GM12878 (cell line): ENCODE measurements at regions not wholly inside any gene's neighbourhood (a gene's known extent, or its start where the extent isn't known, plus 50 kb on each side); places are given as distances from the start of the nearest gene placed in this dataset.

ENCODE experiments used
- ATAC-seq: fragments of 200-7000 bp; cut with Tn5 transposase; 3 replicates; pipeline ENCODE4 v1.9.1; 2020; ENCODE audit warnings: mild to moderate bottlenecking, moderate library complexity
- BruUV-seq: library from RNA; stranded (reverse); fragments of 400-500 nt; replicated peaks from 2 replicates; lab custom pipeline; 2021; lab: Mats Ljungman, UMichigan
- CTCF ChIA-PET: fragments of 300-600 bp; sonication (Branson Sonifier 250); formaldehyde crosslinking; extraction: SDS; loops from one replicate; lab custom pipeline; 2021; ENCODE audit warnings: inconsistent platforms; lab: Yijun Ruan, JAX
- POLR2A ChIA-PET: fragments of 350-600 bp; formaldehyde crosslinking; extraction: SDS; loops from one replicate; lab custom pipeline; 2021; ENCODE audit warnings: inconsistent platforms; lab: Charles Lee
- RAD21 ChIA-PET: fragments of 300-600 bp; sonication (Branson Sonifier 250); formaldehyde crosslinking; loops from one replicate; lab custom pipeline; 2023; ENCODE audit warnings: antibody characterized with exemption; ENCODE audit not compliant: unreplicated experiment; lab: Charles Lee
- SMC1A ChIA-PET: fragments of 300-600 bp; sonication (Branson Sonifier 250); formaldehyde crosslinking; loops from one replicate; lab custom pipeline; 2023; ENCODE audit not compliant: unreplicated experiment, uncharacterized antibody; lab: Charles Lee
- DNase-seq: peaks from one replicate; pipeline ENCODE4 v3.0.0-alpha.2; 2011; ENCODE audit warnings: low read depth, low spot score
- FAIRE-seq: peaks from 3 replicates; lab custom pipeline; 2011; peaks lifted over from hg19 to GRCh38; lab: Jason Lieb, UNC
- H2AFZ ChIP-seq: 2 replicates; pipeline ENCODE4 v1.6.0; 2011; ENCODE audit warnings: low read depth, low read length, control low read depth; ENCODE audit not compliant: control insufficient read depth
- H3K27ac ChIP-seq: 2 replicates; pipeline ENCODE4 v1.5.1; 2011; ENCODE audit warnings: control low read depth; ENCODE audit not compliant: control insufficient read depth, insufficient read depth
- H3K27me3 ChIP-seq, 2 experiments: replicated peaks in 1 of 2; 2 replicates each; pipeline versions ENCODE4 v1.6.0 to v1.6.1; 2011; ENCODE audit warnings: low read length in 1 of 2; ENCODE audit not compliant: control insufficient read depth in 2 of 2, insufficient read depth in 2 of 2
- H3K36me3 ChIP-seq, 2 experiments: 2 replicates each; pipeline ENCODE4 v1.5.1; 2011; ENCODE audit warnings: low read length in 1 of 2; ENCODE audit not compliant: control insufficient read depth in 2 of 2, insufficient read depth in 2 of 2
- H3K4me1 ChIP-seq: 2 replicates; pipeline ENCODE4 v1.6.1; 2011; ENCODE audit warnings: mild to moderate bottlenecking, low read length, moderate library complexity, mixed read lengths; ENCODE audit not compliant: control insufficient read depth, insufficient read depth
- H3K4me2 ChIP-seq: 2 replicates; pipeline ENCODE4 v1.6.0; 2011; ENCODE audit warnings: control low read depth; ENCODE audit not compliant: control insufficient read depth, insufficient read depth
- H3K4me3 ChIP-seq: fragments of 200-600 bp; sonication (generic); 2 replicates; pipeline ENCODE4 v1.5.1; 2016
- H3K79me2 ChIP-seq: 2 replicates; pipeline ENCODE4 v1.6.0; 2011; ENCODE audit warnings: low read length; ENCODE audit not compliant: control insufficient read depth, insufficient read depth
- H3K9ac ChIP-seq: 2 replicates; pipeline ENCODE4 v1.8.0; 2011; ENCODE audit warnings: low read length, control low read depth, mixed read lengths; ENCODE audit not compliant: control insufficient read depth, insufficient read depth
- H3K9me3 ChIP-seq: replicated peaks from 3 replicates; pipeline ENCODE4 v1.5.1; 2011; ENCODE audit warnings: mild to moderate bottlenecking, low read length; ENCODE audit not compliant: control insufficient read depth, insufficient read depth
- H4K20me1 ChIP-seq: 2 replicates; pipeline ENCODE4 v1.6.0; 2011; ENCODE audit not compliant: control insufficient read depth, insufficient read depth
- ASH2L ChIP-seq: fragments of 300-600, 200-600 bp; sonication (generic); IDR thresholded peaks from 2 replicates; pipeline ENCODE4 v1.6.1; 2017; ENCODE audit warnings: low read depth, mild to moderate bottlenecking, borderline replicate concordance
- ATF7 ChIP-seq: fragments of 450-650 bp; IDR thresholded peaks from 2 replicates; pipeline ENCODE4 v1.6.1; 2016; ENCODE audit warnings: low read depth, mild to moderate bottlenecking
- CEBPB ChIP-seq, 2 experiments: fragments of 150-350 bp in 1 of 2; IDR thresholded peaks; 2 replicates each; pipeline ENCODE4 v1.6.1; 2012 to 2014; ENCODE audit warnings: low read depth in 2 of 2, low read length in 2 of 2, borderline replicate concordance in 1 of 2, inconsistent platforms in 1 of 2
- CHD1 ChIP-seq: IDR thresholded peaks from 2 replicates; pipeline ENCODE4 v1.6.1; 2012; ENCODE audit warnings: low read depth, low read length, improper control_type of control experiment
- GABPA ChIP-seq: IDR thresholded peaks from 2 replicates; pipeline ENCODE4 v1.6.1; 2014; ENCODE audit warnings: antibody characterized with exemption, low read depth, mild to moderate bottlenecking, inconsistent platforms
- GATAD2B ChIP-seq: fragments of 450-650 bp; conservative IDR thresholded peaks from 2 replicates; pipeline ENCODE4 v1.6.1; 2017; ENCODE audit warnings: low read depth, mild to moderate bottlenecking, moderate library complexity
- IKZF2 ChIP-seq, 2 experiments: fragments of 450-650 bp; IDR thresholded peaks; 2 replicates each; pipeline ENCODE4 v1.6.1; 2017; ENCODE audit warnings: mild to moderate bottlenecking in 2 of 2, moderate library complexity in 2 of 2
- NFYB ChIP-seq: IDR thresholded peaks from 2 replicates; pipeline ENCODE4 v1.6.1; 2011; ENCODE audit warnings: low read depth, mild to moderate bottlenecking, low read length, improper control_type of control experiment, moderate library complexity; ENCODE audit not compliant: insufficient read depth
- POLR2AphosphoS5 ChIP-seq: IDR thresholded peaks from 2 replicates; pipeline ENCODE4 v1.6.1; 2011; ENCODE audit warnings: mild to moderate bottlenecking, low read length, inconsistent platforms
- POU2F2 ChIP-seq: IDR thresholded peaks from 3 replicates; pipeline ENCODE4 v1.6.1; 2011; ENCODE audit warnings: low read depth, mild to moderate bottlenecking, low read length, borderline replicate concordance
- SMAD5 ChIP-seq: IDR thresholded peaks from 2 replicates; pipeline ENCODE4 v1.6.1; 2016; ENCODE audit warnings: antibody characterized with exemption, low read depth
- SMARCA5 ChIP-seq: fragments of 450-650 bp; IDR thresholded peaks from 2 replicates; pipeline ENCODE4 v1.6.1; 2017; ENCODE audit warnings: mild to moderate bottlenecking
- SMC3 ChIP-seq: IDR thresholded peaks from 2 replicates; pipeline ENCODE4 v1.6.1; 2011; ENCODE audit warnings: low read length, improper control_type of control experiment, borderline replicate concordance
- SREBF1 ChIP-seq: IDR thresholded peaks from 2 replicates; pipeline ENCODE4 v1.6.1; 2012; ENCODE audit warnings: mild to moderate bottlenecking, low read length
- YBX1 ChIP-seq: fragments of 450-650 bp; IDR thresholded peaks from 2 replicates; pipeline ENCODE4 v1.6.1; 2016; ENCODE audit warnings: antibody characterized with exemption
- ZSCAN29 ChIP-seq: fragments of 450-650 bp; IDR thresholded peaks from 2 replicates; pipeline ENCODE4 v1.6.1; 2017; ENCODE audit warnings: mild to moderate bottlenecking, moderate library complexity
- WGBS: methylation state at CpG from one replicate; pipeline ENCODE4 v1.1.6; 2016; ENCODE audit warnings: low lambda C conversion rate; ENCODE audit not compliant: insufficient replicate concordance, insufficient coverage; ENCODE audit errors: missing lambda C conversion rate; 5-methylcytosine and 5-hydroxymethylcytosine counted together
- in situ Hi-C: fragments of 300-500 bp; cut with MboI; formaldehyde crosslinking; loops from 9 replicates; pipeline ENCODE4 v1.14.3; 2018; ENCODE audit warnings: mixed read lengths
- intact Hi-C: fragments of 100-400 bp; cut with micrococcal nuclease; formaldehyde crosslinking; loops from one replicate; pipeline ENCODE4 v1.14.2; 2022; ENCODE audit not compliant: unreplicated experiment
- TF ChIP-seq, protein P1 (sequence below): IDR thresholded peaks from 2 replicates; pipeline ENCODE4 v1.6.1; 2011; ENCODE audit warnings: low read depth, low read length, improper control_type of control experiment, borderline replicate concordance
- TF ChIP-seq, protein P2 (sequence below): fragments of 450-650 bp; IDR thresholded peaks from 2 replicates; pipeline ENCODE4 v1.6.1; 2017; ENCODE audit warnings: mild to moderate bottlenecking, moderate library complexity

- Histone ChIP-seq H3K79me2 (no peaks in the 10 kb centered on the region), H3K36me3 (no peaks in the 10 kb centered on the region), H4K20me1 (no peaks in the 10 kb centered on the region), H3K27me3 (no peaks in the 10 kb centered on the region), H3K4me1 (no peaks in the 10 kb centered on the region), H3K4me3 (no peak overlapping the region), H2AFZ (no peak overlapping the region), H3K9me3 (no peaks in the 10 kb centered on the region), H3K27ac (no peak overlapping the region), H3K9ac (no peak overlapping the region), H3K4me2 (no peak overlapping the region)
- CTCF ChIA-PET, result no interaction called here
- ATAC-seq (no peak), DNase-seq (no peak), FAIRE-seq (no peak)
- RAD21 ChIA-PET, result no interaction called here
- SMC1A ChIA-PET, result no interaction called here
- POLR2A ChIA-PET, result no interaction called here
- no TSS peak for BruUV-seq
- no peak for TF ChIP-seq CHD1
- no peak for TF ChIP-seq GABPA
- no peak for TF ChIP-seq GATAD2B
- no peak for TF ChIP-seq SMC3
- TF ChIP-seq, protein P1, sequence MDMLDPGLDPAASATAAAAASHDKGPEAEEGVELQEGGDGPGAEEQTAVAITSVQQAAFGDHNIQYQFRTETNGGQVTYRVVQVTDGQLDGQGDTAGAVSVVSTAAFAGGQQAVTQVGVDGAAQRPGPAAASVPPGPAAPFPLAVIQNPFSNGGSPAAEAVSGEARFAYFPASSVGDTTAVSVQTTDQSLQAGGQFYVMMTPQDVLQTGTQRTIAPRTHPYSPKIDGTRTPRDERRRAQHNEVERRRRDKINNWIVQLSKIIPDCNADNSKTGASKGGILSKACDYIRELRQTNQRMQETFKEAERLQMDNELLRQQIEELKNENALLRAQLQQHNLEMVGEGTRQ, result no peak
- TF ChIP-seq SMAD5, result no peak
- TF ChIP-seq NFYB, result no peak
- in situ Hi-C loops (no loop called here), intact Hi-C loops (no loop called here)
- WGBS, result 30% methylated on average over 5 of the region's 5 CpGs
Observed at GRCh38 chr6:147950623-147950987, 392.0 kb upstream of the SASH1 start.

DNA sequence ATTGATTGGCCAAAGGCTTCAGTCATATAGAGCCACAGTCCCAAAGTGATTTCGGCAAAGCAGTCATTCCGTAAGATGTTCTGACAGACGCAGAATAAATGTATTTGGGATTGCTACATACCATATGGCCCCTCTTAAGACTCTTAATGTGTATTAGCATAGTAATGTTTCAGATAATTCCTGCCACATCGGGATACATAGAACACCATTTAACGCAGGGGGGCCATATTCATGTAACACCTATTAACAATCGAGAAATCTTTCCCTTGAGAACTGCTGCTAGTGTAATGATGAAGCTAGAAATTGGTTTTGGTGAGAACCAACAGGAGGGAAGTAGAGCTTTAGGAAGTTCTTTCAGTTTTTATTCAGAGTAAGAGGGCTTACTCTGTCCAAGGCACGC lies 390.9 kb upstream of the SASH1 start:
- ATAC-seq (no peak), DNase-seq (no peak), FAIRE-seq (no peak)
- Histone ChIP-seq H3K9ac (no peak overlapping the region), H4K20me1 (no peaks in the 10 kb centered on the region), H3K79me2 (no peaks in the 10 kb centered on the region), H3K27me3 (no peaks in the 10 kb centered on the region), H3K36me3 (no peaks in the 10 kb centered on the region), H3K4me1 (no peaks in the 10 kb centered on the region), H3K27ac (no peak overlapping the region), H3K9me3 (no peaks in the 10 kb centered on the region), H3K4me3 (no peak overlapping the region), H2AFZ (no peak overlapping the region), H3K4me2 (no peak overlapping the region)
- no TSS peak for BruUV-seq
- ChIA-PET SMC1A (no interaction called here), CTCF (no interaction called here), RAD21 (no interaction called here), POLR2A (no interaction called here)
- WGBS, result 54% methylated on average over 7 of the region's 7 CpGs
- in situ Hi-C loops (no loop called here), intact Hi-C loops (no loop called here)
- TF ChIP-seq ZSCAN29 (no peak), POLR2AphosphoS5 (no peak), YBX1 (no peak), SREBF1 (no peak), SMARCA5 (no peak), POU2F2 (no peak), ATF7 (no peak), ASH2L (no peak), IKZF2 (IDR thresholded peaks at IDR 0.05) (no peak), CEBPB (IDR thresholded peaks at IDR 0.05; ENCODE audit: borderline replicate concordance in 1 of 2, low read depth in 2 of 2, low read length in 2 of 2) (no peak)
- TF ChIP-seq, protein P2, sequence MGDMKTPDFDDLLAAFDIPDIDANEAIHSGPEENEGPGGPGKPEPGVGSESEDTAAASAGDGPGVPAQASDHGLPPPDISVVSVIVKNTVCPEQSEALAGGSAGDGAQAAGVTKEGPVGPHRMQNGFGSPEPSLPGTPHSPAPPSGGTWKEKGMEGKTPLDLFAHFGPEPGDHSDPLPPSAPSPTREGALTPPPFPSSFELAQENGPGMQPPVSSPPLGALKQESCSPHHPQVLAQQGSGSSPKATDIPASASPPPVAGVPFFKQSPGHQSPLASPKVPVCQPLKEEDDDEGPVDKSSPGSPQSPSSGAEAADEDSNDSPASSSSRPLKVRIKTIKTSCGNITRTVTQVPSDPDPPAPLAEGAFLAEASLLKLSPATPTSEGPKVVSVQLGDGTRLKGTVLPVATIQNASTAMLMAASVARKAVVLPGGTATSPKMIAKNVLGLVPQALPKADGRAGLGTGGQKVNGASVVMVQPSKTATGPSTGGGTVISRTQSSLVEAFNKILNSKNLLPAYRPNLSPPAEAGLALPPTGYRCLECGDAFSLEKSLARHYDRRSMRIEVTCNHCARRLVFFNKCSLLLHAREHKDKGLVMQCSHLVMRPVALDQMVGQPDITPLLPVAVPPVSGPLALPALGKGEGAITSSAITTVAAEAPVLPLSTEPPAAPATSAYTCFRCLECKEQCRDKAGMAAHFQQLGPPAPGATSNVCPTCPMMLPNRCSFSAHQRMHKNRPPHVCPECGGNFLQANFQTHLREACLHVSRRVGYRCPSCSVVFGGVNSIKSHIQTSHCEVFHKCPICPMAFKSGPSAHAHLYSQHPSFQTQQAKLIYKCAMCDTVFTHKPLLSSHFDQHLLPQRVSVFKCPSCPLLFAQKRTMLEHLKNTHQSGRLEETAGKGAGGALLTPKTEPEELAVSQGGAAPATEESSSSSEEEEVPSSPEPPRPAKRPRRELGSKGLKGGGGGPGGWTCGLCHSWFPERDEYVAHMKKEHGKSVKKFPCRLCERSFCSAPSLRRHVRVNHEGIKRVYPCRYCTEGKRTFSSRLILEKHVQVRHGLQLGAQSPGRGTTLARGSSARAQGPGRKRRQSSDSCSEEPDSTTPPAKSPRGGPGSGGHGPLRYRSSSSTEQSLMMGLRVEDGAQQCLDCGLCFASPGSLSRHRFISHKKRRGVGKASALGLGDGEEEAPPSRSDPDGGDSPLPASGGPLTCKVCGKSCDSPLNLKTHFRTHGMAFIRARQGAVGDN, result no peak
